ENCODE measurements at regions not wholly inside any gene's neighbourhood (a gene's known extent, or its start where the extent isn't known, plus 50 kb on each side); places are given as distances from the start of the nearest gene placed in this dataset.

GRCh38 chr12:75888874-75889613 lies 142.5 kb downstream of the PHLDA1 start (continued):
- no peak for TF ChIP-seq CREB1 (CRISPR knock-in tag; IDR thresholded peaks at IDR 0.05; ENCODE audit: low read depth)
- TF ChIP-seq, protein P1, sequence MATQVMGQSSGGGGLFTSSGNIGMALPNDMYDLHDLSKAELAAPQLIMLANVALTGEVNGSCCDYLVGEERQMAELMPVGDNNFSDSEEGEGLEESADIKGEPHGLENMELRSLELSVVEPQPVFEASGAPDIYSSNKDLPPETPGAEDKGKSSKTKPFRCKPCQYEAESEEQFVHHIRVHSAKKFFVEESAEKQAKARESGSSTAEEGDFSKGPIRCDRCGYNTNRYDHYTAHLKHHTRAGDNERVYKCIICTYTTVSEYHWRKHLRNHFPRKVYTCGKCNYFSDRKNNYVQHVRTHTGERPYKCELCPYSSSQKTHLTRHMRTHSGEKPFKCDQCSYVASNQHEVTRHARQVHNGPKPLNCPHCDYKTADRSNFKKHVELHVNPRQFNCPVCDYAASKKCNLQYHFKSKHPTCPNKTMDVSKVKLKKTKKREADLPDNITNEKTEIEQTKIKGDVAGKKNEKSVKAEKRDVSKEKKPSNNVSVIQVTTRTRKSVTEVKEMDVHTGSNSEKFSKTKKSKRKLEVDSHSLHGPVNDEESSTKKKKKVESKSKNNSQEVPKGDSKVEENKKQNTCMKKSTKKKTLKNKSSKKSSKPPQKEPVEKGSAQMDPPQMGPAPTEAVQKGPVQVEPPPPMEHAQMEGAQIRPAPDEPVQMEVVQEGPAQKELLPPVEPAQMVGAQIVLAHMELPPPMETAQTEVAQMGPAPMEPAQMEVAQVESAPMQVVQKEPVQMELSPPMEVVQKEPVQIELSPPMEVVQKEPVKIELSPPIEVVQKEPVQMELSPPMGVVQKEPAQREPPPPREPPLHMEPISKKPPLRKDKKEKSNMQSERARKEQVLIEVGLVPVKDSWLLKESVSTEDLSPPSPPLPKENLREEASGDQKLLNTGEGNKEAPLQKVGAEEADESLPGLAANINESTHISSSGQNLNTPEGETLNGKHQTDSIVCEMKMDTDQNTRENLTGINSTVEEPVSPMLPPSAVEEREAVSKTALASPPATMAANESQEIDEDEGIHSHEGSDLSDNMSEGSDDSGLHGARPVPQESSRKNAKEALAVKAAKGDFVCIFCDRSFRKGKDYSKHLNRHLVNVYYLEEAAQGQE (IDR thresholded peaks at IDR 0.05; ENCODE audit: unreplicated experiment): no peak
- no peak for TF ChIP-seq JUNB (IDR thresholded peaks at IDR 0.05; ENCODE audit: unreplicated experiment)
- no peak for TF ChIP-seq EZH2phosphoT487 (IDR thresholded peaks at IDR 0.05; ENCODE audit: unreplicated experiment)

GRCh38 chr12:75888399-75888798 lies 143.2 kb downstream of the PHLDA1 start:
- no peak for ATAC-seq
- Histone ChIP-seq H3K27ac (ENCODE audit: low read depth) (no peak overlapping the region), H3K27me3 (ENCODE audit: insufficient read depth) (no peaks in the 10 kb centered on the region), H3K79me2 (replicated peaks; ENCODE audit: insufficient read depth) (no peaks in the 10 kb centered on the region), H4K20me1 (replicated peaks; ENCODE audit: insufficient read depth) (no peaks in the 10 kb centered on the region), H3K4me1 (ENCODE audit: insufficient read depth) (peaks cover 46% of the 10 kb centered on the region), H3K36me3 (ENCODE audit: insufficient read depth) (no peaks in the 10 kb centered on the region), H2AFZ (no peak overlapping the region; the same call in 1 of the 2 replicates), H3K9me2 (ENCODE audit: insufficient read depth) (no peaks in the 10 kb centered on the region), H3K4me3 (no peak overlapping the region), H3K4me2 (0 out of 2 replicates have a peak overlapping the region, but pooled peaks have one; percentile 40), H3F3A (replicated peaks; ENCODE audit: low read depth) (no peaks in the 10 kb centered on the region)
- Mint-ChIP-seq H3K9me3 (no peaks in the 10 kb centered on the region), H3K27me3 (ENCODE audit: insufficient read depth, low read depth, poor library complexity) (peaks cover 2% of the 10 kb centered on the region), H3K4me1 (peaks cover 44% of the 10 kb centered on the region), H3K4me3 (no peak overlapping the region), H3K27ac (no peak overlapping the region; the same call in 1 of the 2 replicates), H3K36me3 (ENCODE audit: low read depth) (no peaks in the 10 kb centered on the region)
- DNase-seq (ENCODE audit: low spot score): no peak
- no peak for TF ChIP-seq ZNF462 (CRISPR knock-in tag; IDR thresholded peaks at IDR 0.05)
- no peak for TF ChIP-seq ZNF331 (CRISPR knock-in tag; IDR thresholded peaks at IDR 0.05; ENCODE audit: low read depth)
- TF ChIP-seq EZH2phosphoT487 (IDR thresholded peaks at IDR 0.05; ENCODE audit: unreplicated experiment): no peak
- TF ChIP-seq ZNF114 (CRISPR knock-in tag; IDR thresholded peaks at IDR 0.05): no peak
- no peak for TF ChIP-seq STAT1 (IDR thresholded peaks at IDR 0.05; ENCODE audit: unreplicated experiment)
- TF ChIP-seq, protein P1 (IDR thresholded peaks at IDR 0.05; ENCODE audit: unreplicated experiment): no peak
- TF ChIP-seq, protein P2, sequence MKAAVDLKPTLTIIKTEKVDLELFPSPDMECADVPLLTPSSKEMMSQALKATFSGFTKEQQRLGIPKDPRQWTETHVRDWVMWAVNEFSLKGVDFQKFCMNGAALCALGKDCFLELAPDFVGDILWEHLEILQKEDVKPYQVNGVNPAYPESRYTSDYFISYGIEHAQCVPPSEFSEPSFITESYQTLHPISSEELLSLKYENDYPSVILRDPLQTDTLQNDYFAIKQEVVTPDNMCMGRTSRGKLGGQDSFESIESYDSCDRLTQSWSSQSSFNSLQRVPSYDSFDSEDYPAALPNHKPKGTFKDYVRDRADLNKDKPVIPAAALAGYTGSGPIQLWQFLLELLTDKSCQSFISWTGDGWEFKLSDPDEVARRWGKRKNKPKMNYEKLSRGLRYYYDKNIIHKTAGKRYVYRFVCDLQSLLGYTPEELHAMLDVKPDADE (IDR thresholded peaks at IDR 0.05): no peak
- TF ChIP-seq POLR2AphosphoS5 (IDR thresholded peaks at IDR 0.05; ENCODE audit: low read depth): no peak

All from GM23338 (cell line).